K562 (cell line): ENCODE measurements at regions not wholly inside any gene's neighbourhood (a gene's known extent, or its start where the extent isn't known, plus 50 kb on each side); places are given as distances from the start of the nearest gene placed in this dataset.

ENCODE experiments used
- ATAC-seq: fragments of 200-7000 bp; cut with Tn5 transposase; 3 replicates; pipeline ENCODE4 v1.9.1; 2020; ENCODE audit warnings: moderate library complexity
- BruUV-seq: library from RNA; stranded (reverse); fragments of 400-500 nt; replicated peaks from 2 replicates; lab custom pipeline; 2021; lab: Mats Ljungman, UMichigan
- CTCF ChIA-PET: fragments of 300-600 bp; formaldehyde crosslinking; extraction: SDS; loops from one replicate; lab custom pipeline; 2021; ENCODE audit warnings: low intra/inter-chr PET ratio; lab: Yijun Ruan, JAX
- POLR2A ChIA-PET: fragments of 300-600, 350-650 bp; sonication (Branson Sonifier 250); formaldehyde crosslinking; extraction: SDS; loops from one replicate; lab custom pipeline; 2021; ENCODE audit warnings: antibody characterized with exemption, inconsistent platforms; lab: Yijun Ruan, JAX
- DNase-seq, 4 experiments: peaks; one replicate each; pipeline versions ENCODE4 v3.0.0 to v3.0.0-alpha.2; 2011 to 2018; ENCODE audit warnings: low spot score in 3 of 4, mixed read lengths in 3 of 4; ENCODE audit errors: extremely low read depth in 1 of 4
- FAIRE-seq: peaks from 2 replicates; lab custom pipeline; 2011; peaks lifted over from hg19 to GRCh38; lab: Jason Lieb, UNC
- H2AFZ ChIP-seq: 2 replicates; pipeline ENCODE4 v1.6.0; 2011; ENCODE audit warnings: low read depth, low read length, control low read depth, inconsistent platforms
- H3K27ac ChIP-seq: fragments of 200-600 bp; 3 replicates; pipeline ENCODE4 v1.8.0; 2011; ENCODE audit warnings: low read depth, mild to moderate bottlenecking, control low read depth, inconsistent platforms, low read length, moderate library complexity, mixed read lengths; ENCODE audit errors: extremely low read depth
- H3K27me3 ChIP-seq, 2 experiments: fragments of 300-600 bp in 1 of 2; 2 replicates in 1 of 2; 3 replicates in 1 of 2; pipeline versions ENCODE4 v1.6.0 to v1.8.0; 2011; ENCODE audit warnings: inconsistent platforms in 2 of 2, low read length in 2 of 2, mild to moderate bottlenecking in 1 of 2, mixed read lengths in 1 of 2, moderate library complexity in 1 of 2; ENCODE audit not compliant: control insufficient read depth in 2 of 2, insufficient read depth in 2 of 2
- H3K36me3 ChIP-seq: fragments of 300-600 bp; 3 replicates; pipeline ENCODE4 v1.8.0; 2011; ENCODE audit warnings: mild to moderate bottlenecking, low read length, inconsistent platforms; ENCODE audit not compliant: control insufficient read depth, insufficient read depth
- H3K4me1 ChIP-seq, 2 experiments: fragments of 200-600 bp in 1 of 2; replicated peaks in 1 of 2; 2 replicates in 1 of 2; 3 replicates in 1 of 2; pipeline versions ENCODE4 v1.5.1 to v1.8.0; 2011; ENCODE audit warnings: inconsistent platforms in 2 of 2, low read length in 2 of 2, mild to moderate bottlenecking in 1 of 2, mixed read lengths in 1 of 2, moderate library complexity in 1 of 2; ENCODE audit not compliant: control insufficient read depth in 2 of 2, insufficient read depth in 2 of 2
- H3K4me2 ChIP-seq: 2 replicates; pipeline ENCODE4 v1.6.1; 2011; ENCODE audit warnings: low read length, control low read depth, inconsistent platforms, mixed read lengths; ENCODE audit not compliant: insufficient read depth
- H3K4me3 ChIP-seq: fragments of 200-600 bp; sonication (generic), shearing (Covaris generic); 2 replicates; pipeline ENCODE4 v1.5.1; 2016; ENCODE audit warnings: control low read depth, inconsistent platforms
- H3K79me2 ChIP-seq: fragments of 200-600 bp; 3 replicates; pipeline ENCODE4 v1.8.0; 2011; ENCODE audit warnings: low read length, inconsistent platforms; ENCODE audit not compliant: control insufficient read depth, insufficient read depth
- H3K9ac ChIP-seq, 2 experiments: 2 replicates each; pipeline versions ENCODE4 v1.6.0 to v1.6.1; 2011; ENCODE audit warnings: low read depth in 2 of 2, low read length in 2 of 2, control low read depth in 1 of 2, inconsistent platforms in 1 of 2, mild to moderate bottlenecking in 1 of 2, mixed read lengths in 1 of 2; ENCODE audit not compliant: insufficient read depth in 1 of 2
- H3K9me1 ChIP-seq: one replicate; pipeline ENCODE4 v1.6.0; 2011; ENCODE audit warnings: inconsistent platforms, mild to moderate bottlenecking, low read length, moderate library complexity; ENCODE audit not compliant: control insufficient read depth, insufficient read depth
- H3K9me3 ChIP-seq: replicated peaks from 2 replicates; pipeline ENCODE4 v1.5.1; 2011; ENCODE audit warnings: low read depth, low read length, inconsistent platforms; ENCODE audit not compliant: control insufficient read depth, insufficient read depth
- H4K20me1 ChIP-seq: replicated peaks from 2 replicates; pipeline ENCODE4 v1.6.1; 2011; ENCODE audit warnings: low read length, inconsistent platforms, mixed read lengths; ENCODE audit not compliant: control insufficient read depth, insufficient read depth
- HES1 ChIP-seq: fragments of 450-650 bp; IDR thresholded peaks from 2 replicates; pipeline ENCODE4 v1.6.1; 2016; ENCODE audit warnings: low read depth, mild to moderate bottlenecking, moderate library complexity
- KAT8 ChIP-seq: fragments of 450-650 bp; IDR thresholded peaks from 2 replicates; pipeline ENCODE4 v1.6.1; 2016; ENCODE audit warnings: low read depth, mild to moderate bottlenecking
- POLR3G ChIP-seq: IDR thresholded peaks from 2 replicates; pipeline ENCODE4 v1.6.1; 2011; ENCODE audit not compliant: insufficient read length, insufficient replicate concordance; ENCODE audit errors: extremely low read depth
- PRPF4 ChIP-seq: fragments of 200-400 bp; formaldehyde crosslinking; IDR thresholded peaks from one replicate; pipeline ENCODE4 v1.6.1; 2017; ENCODE audit warnings: low read length, low read depth, mild to moderate bottlenecking; ENCODE audit not compliant: insufficient read depth, poor library complexity, severe bottlenecking
- SPI1 ChIP-seq: IDR thresholded peaks from 2 replicates; pipeline ENCODE4 v1.6.1; 2011; ENCODE audit warnings: low read depth, low read length, control low read depth, borderline replicate concordance
- TEAD2 ChIP-seq: fragments of 450-650 bp; IDR thresholded peaks from 2 replicates; pipeline ENCODE4 v1.6.1; 2016; ENCODE audit warnings: missing genetic modification characterization, control low read depth, missing compliant biosample characterization
- ZNF217 ChIP-seq: sonication (generic); formaldehyde crosslinking; IDR thresholded peaks from 2 replicates; pipeline ENCODE4 v1.8.0; 2022; ENCODE audit warnings: mild to moderate bottlenecking, missing genetic modification reagents
- ZNF518B ChIP-seq: fragments of 250-450 bp; sonication (Bioruptor Pico); IDR thresholded peaks from 2 replicates; pipeline ENCODE4 v1.5.0; 2021; ENCODE audit warnings: mild to moderate bottlenecking, moderate library complexity
- WGBS: fragments of 100-300 bp; shearing (Covaris generic); methylation state at CpG from one replicate; pipeline ENCODE4 v1.1.6; 2016; ENCODE audit warnings: low coverage, mixed read lengths; ENCODE audit not compliant: insufficient coverage; ENCODE audit errors: missing lambda C conversion rate; 5-methylcytosine and 5-hydroxymethylcytosine counted together
- in situ Hi-C: fragments of 300-500 bp; cut with MboI; formaldehyde crosslinking; loops from 4 replicates; pipeline ENCODE4 v1.15.0; 2018; ENCODE audit warnings: inconsistent platforms, mixed read lengths
- intact Hi-C: fragments of 100-400 bp; cut with micrococcal nuclease; formaldehyde crosslinking; loops from 2 replicates; pipeline ENCODE4 v1.14.2; 2022

- H3K4me3 ChIP-seq = no peak overlapping the region
- intact Hi-C loops (no loop called here), in situ Hi-C loops (no loop called here)
- H3K9me3 ChIP-seq = no peaks in the 10 kb centered on the region
- DNase-seq = no peak
- 2% methylated on average over 4 of the region's 4 CpGs for WGBS
- FAIRE-seq = no peak
- ATAC-seq = no peak
- H3K9ac ChIP-seq = no peak overlapping the region
- no peaks in the 10 kb centered on the region for H3K79me2 ChIP-seq
- H3K9me1 ChIP-seq = no peaks in the 10 kb centered on the region
- no peak overlapping the region for H3K27ac ChIP-seq
- no TSS peak for BruUV-seq
- no peaks in the 10 kb centered on the region for H4K20me1 ChIP-seq
- no peak overlapping the region for H2AFZ ChIP-seq
- H3K27me3 ChIP-seq = no peaks in the 10 kb centered on the region
- H3K4me2 ChIP-seq = no peak overlapping the region
- POLR2A ChIA-PET = no interaction called here
- TF ChIP-seq HES1 (no peak), PRPF4 (no peak), KAT8 (no peak), SPI1 (no peak), ZNF217 (CRISPR knock-in tag) (no peak), ZNF518B (CRISPR knock-in tag) (no peak), TEAD2 (tag) (no peak), POLR3G (no peak)
- TF ChIP-seq, all 486 proteins: peak for 0
- H3K36me3 ChIP-seq = no peaks in the 10 kb centered on the region
- CTCF ChIA-PET = no interaction called here
- no peaks in the 10 kb centered on the region for H3K4me1 ChIP-seq
Observed at GRCh38 chr20:39713076-39713840, 751.1 kb downstream of the DHX35 start.
